ENCODE measurements at regions not wholly inside any gene's neighbourhood (a gene's known extent, or its start where the extent isn't known, plus 50 kb on each side); places are given as distances from the start of the nearest gene placed in this dataset.
A peak's percentile ranks its signal among the peaks of the same experiment; 100 is the strongest.

- Mint-ChIP-seq H3K9me3 (ENCODE audit: low read depth, unreplicated experiment) (no peaks in the 10 kb centered on the region), H3K27ac (ENCODE audit: unreplicated experiment) (no peak overlapping the region), H3K4me3 (ENCODE audit: low read depth, unreplicated experiment) (no peak overlapping the region), H3K36me3 (ENCODE audit: insufficient read depth, unreplicated experiment) (no peaks in the 10 kb centered on the region), H3K27me3 (ENCODE audit: unreplicated experiment) (peaks cover 97% of the 10 kb centered on the region), H3K4me1 (ENCODE audit: low read depth, unreplicated experiment) (no peaks in the 10 kb centered on the region)
- intact Hi-C loops (cut with micrococcal nuclease; ENCODE audit: unreplicated experiment): no loop called here
- TF ChIP-seq, protein P1, sequence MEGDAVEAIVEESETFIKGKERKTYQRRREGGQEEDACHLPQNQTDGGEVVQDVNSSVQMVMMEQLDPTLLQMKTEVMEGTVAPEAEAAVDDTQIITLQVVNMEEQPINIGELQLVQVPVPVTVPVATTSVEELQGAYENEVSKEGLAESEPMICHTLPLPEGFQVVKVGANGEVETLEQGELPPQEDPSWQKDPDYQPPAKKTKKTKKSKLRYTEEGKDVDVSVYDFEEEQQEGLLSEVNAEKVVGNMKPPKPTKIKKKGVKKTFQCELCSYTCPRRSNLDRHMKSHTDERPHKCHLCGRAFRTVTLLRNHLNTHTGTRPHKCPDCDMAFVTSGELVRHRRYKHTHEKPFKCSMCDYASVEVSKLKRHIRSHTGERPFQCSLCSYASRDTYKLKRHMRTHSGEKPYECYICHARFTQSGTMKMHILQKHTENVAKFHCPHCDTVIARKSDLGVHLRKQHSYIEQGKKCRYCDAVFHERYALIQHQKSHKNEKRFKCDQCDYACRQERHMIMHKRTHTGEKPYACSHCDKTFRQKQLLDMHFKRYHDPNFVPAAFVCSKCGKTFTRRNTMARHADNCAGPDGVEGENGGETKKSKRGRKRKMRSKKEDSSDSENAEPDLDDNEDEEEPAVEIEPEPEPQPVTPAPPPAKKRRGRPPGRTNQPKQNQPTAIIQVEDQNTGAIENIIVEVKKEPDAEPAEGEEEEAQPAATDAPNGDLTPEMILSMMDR (IDR thresholded peaks at IDR 0.05; ENCODE audit: unreplicated experiment): peak; percentile 82
- peak; percentile 80 for DNase-seq
- CTCF ChIA-PET: interaction anchor here (0.6 to 1.3 kb wide), 17 partner anchors 9 to 347 kb away, joined by 3 to 10 read pairs (median 4); no protein-coding TSS in a partner anchor
- BruUV-seq (replicated peaks): no TSS peak
Measured at GRCh38 chr22:22422629-22423112, 85.9 kb downstream of the ZNF280B start.

DNA sequence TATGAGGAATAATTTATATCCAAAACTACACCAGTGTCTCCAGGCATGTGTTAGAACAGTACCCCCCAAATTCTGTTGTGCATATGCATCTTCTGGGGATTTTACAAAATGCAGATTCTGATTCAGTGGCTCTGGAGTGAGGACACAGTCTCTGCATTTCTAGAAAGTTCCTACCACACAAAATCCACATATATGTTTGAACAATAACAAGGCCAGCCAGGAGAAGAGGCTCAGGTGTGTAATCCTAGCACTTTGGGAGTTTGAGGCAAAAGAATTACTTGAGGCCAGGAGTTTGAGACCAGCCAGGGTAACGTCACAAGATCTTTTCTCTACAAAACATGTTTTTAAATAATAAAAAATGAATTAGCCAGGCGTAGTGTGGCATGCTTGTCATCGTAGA, 84.9 kb downstream of the ZNF280B start:
- DNase-seq: no peak
- H3K4me3 Mint-ChIP-seq (ENCODE audit: low read depth, unreplicated experiment): no peak overlapping the region
- CTCF ChIA-PET: no interaction called here
- BruUV-seq (replicated peaks): no TSS peak
- H3K4me1 Mint-ChIP-seq (ENCODE audit: low read depth, unreplicated experiment): no peaks in the 10 kb centered on the region
- no peaks in the 10 kb centered on the region for H3K36me3 Mint-ChIP-seq (ENCODE audit: insufficient read depth, unreplicated experiment)
- H3K27me3 Mint-ChIP-seq (ENCODE audit: unreplicated experiment): peaks cover 98% of the 10 kb centered on the region
- TF ChIP-seq, protein P1 (IDR thresholded peaks at IDR 0.05; ENCODE audit: unreplicated experiment): no peak
- H3K9me3 Mint-ChIP-seq (ENCODE audit: low read depth, unreplicated experiment): no peaks in the 10 kb centered on the region
- intact Hi-C loops (cut with micrococcal nuclease; ENCODE audit: unreplicated experiment): no loop called here
- no peak overlapping the region for H3K27ac Mint-ChIP-seq (ENCODE audit: unreplicated experiment)

DNA sequence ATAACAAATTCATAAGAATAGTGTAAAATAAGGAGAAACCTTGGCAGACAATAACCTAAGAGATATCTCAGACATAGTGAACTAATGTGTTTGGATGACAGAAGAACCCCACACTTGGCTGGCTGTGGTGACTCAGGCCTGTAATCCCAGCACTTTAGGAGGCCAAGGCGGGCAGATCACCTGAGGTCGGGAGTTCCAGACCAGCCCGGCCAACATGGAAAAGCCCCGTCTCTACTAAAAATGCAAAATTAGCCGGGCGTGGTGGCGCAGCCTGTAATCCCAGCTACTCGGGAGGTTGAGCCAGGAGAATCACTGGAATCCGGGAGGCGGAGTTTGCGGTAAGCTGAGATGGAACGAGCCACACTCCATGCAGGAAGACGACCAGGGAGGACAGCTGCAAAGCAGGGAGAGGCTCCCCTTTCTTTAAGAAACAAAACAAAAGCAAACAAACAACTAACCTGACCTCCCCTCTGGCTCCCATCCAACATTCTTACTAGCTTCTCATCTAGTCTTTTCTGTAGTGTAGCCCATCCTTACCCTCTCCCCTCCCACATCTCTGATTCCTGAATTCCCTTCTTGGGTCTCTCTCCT, 84.2 kb downstream of the ZNF280B start:
- CTCF ChIA-PET: interaction anchor here (0.6 kb wide), 2 partner anchors 14 to 176 kb away, joined by 3 to 4 read pairs; no protein-coding TSS in a partner anchor
- no peak overlapping the region for H3K4me3 Mint-ChIP-seq (ENCODE audit: low read depth, unreplicated experiment)

GRCh38 chr22:22424956-22425355, 83.6 kb downstream of the ZNF280B start:
- TF ChIP-seq, protein P1 (IDR thresholded peaks at IDR 0.05; ENCODE audit: unreplicated experiment): no peak
- no TSS peak for BruUV-seq (replicated peaks)
- Mint-ChIP-seq H3K4me1 (ENCODE audit: low read depth, unreplicated experiment) (no peaks in the 10 kb centered on the region), H3K36me3 (ENCODE audit: insufficient read depth, unreplicated experiment) (no peaks in the 10 kb centered on the region), H3K9me3 (ENCODE audit: low read depth, unreplicated experiment) (no peaks in the 10 kb centered on the region), H3K4me3 (ENCODE audit: low read depth, unreplicated experiment) (no peak overlapping the region), H3K27me3 (ENCODE audit: unreplicated experiment) (peaks cover 98% of the 10 kb centered on the region), H3K27ac (ENCODE audit: unreplicated experiment) (no peak overlapping the region)
- intact Hi-C loops (cut with micrococcal nuclease; ENCODE audit: unreplicated experiment): no loop called here
- no peak for DNase-seq
- CTCF ChIA-PET: interaction anchor here (0.6 kb wide), 1 partner anchor 177 kb away, joined by 4 read pairs; no protein-coding TSS in a partner anchor

More for the DNA sequence above, 84.2 kb downstream of the ZNF280B start:
- Mint-ChIP-seq H3K36me3 (ENCODE audit: insufficient read depth, unreplicated experiment) (no peaks in the 10 kb centered on the region), H3K4me1 (ENCODE audit: low read depth, unreplicated experiment) (no peaks in the 10 kb centered on the region), H3K27ac (ENCODE audit: unreplicated experiment) (no peak overlapping the region), H3K27me3 (ENCODE audit: unreplicated experiment) (peaks cover 98% of the 10 kb centered on the region), H3K9me3 (ENCODE audit: low read depth, unreplicated experiment) (no peaks in the 10 kb centered on the region)
- TF ChIP-seq, protein P1 (IDR thresholded peaks at IDR 0.05; ENCODE audit: unreplicated experiment): no peak
- no peak for DNase-seq
- BruUV-seq (replicated peaks): no TSS peak
- intact Hi-C loops (cut with micrococcal nuclease; ENCODE audit: unreplicated experiment): no loop called here
